GM19438 (cell line): ENCODE measurements at regions not wholly inside any gene's neighbourhood (a gene's known extent, or its start where the extent isn't known, plus 50 kb on each side); places are given as distances from the start of the nearest gene placed in this dataset.
A peak's percentile ranks its signal among the peaks of the same experiment; 100 is the strongest.
"Not testable (repeated sequence)": the region's sequence is repeated elsewhere in the genome, so short reads cannot be mapped to it uniquely, and the experiment has no call there.

ENCODE experiments used
- ATAC-seq: cut with Tn5 transposase; IDR thresholded peaks from one replicate; pipeline ENCODE4 v1.9.1; 2021; ENCODE audit warnings: low read depth; ENCODE audit not compliant: unreplicated experiment

DNA sequence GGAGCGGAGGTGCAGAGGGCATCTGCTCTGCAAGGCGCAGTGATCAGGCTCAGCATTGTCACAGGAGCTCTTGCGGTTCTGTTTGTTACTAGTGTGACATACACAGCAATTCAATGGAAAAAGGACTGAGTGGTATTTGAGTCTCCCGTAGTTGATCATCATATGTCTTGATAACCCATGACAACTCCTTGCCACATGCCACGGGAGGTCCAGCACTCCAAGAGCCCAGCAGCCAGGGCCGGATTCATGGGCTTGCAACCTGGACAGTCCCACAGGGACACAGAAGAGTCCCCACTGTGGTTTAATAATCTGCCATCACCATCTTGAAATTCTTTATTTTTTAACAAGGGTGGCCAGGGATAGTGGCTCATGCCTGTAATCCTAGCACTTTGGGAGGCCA, 58.1 kb upstream of the ROPN1B start:
- not testable (repeated sequence) for ATAC-seq

DNA sequence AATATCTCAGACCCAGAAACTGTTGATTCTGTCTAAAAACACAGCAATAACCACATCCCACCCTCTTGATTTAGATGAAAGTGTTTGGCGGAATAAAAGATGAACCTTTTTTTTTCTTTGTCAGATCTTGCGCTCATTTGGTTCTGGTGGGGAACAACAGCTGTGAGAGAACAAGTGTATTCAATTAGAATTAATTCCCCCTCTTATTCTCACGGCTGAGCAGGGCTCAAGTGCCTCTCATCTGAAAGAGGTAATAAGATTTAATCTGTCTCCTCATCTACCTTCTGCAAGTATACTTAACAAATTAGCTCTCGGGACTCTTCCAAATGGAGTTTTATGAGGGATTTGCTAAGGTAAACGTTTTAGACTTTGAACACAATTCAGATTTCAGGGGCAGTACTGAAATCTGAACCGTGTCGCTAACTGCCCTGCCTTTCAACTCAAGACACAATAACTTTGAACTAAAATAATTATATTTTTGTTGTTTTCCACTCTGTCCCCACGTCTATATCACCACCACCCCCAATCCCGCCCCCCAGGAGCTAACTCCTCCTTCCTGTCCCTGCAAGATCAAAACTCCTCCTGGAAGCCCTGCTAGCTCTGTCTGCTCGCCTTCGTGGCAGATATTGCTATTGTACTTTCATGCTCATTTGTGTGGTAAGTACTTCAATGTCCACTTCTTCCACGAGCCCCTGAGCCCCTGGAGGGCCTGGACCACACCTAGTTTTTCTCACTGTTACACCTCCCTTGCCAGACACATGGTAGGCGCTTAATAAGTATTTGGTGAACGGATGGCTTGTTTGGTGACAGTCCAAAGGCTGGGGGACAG, 54.2 kb upstream of the ROPN1B start:
- ATAC-seq, result not testable (repeated sequence)

DNA sequence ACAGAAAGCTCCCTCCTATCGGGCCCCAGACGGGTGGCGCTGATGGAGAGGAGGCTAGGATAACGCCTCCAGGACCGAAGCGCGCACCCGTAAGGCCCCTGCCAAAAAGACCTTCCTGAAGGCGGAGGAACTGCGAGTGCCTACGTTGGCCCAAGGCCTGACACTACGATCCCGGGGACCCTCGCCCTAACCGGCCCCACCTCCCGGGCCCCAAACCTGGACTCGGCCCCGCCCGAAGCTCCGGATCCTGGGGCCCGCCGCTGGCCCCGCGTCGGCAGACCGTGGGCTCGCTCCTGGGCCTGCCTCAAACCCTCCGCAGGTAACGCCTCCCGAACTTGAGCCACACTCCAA, 53.6 kb upstream of the ROPN1B start:
- not testable (repeated sequence) for ATAC-seq

GRCh38 chr3:125915792-125916375, 53.1 kb upstream of the ROPN1B start:
- ATAC-seq, result peak; percentile 84

GRCh38 chr3:125916376-125916978, 52.5 kb upstream of the ROPN1B start:
- ATAC-seq, result peak; percentile 75

DNA sequence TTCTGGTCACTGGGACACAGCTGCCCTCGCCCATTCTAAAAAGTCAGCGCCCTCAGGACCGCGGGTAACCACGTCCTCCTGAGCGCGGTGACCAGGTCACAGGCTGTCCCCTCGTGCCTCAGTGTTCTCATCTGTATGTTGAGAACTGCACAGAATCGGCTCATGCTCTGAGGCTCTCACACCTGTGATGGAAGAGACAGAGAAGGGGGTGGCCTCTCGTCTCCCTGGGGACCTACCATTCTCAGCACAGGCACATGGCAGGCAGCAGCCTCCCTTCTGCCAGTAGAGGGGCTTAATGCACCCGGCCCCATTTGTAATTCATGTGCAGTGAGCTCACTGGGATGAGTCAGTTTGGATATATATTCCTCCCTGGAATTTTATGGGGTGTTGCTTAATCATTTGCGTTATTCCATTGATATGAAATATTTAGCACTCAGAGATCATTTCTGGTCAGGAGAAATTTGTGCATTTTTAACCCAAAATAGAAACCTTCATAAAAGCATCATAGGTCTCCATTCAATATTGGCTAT, 51.9 kb upstream of the ROPN1B start:
- not testable (repeated sequence) for ATAC-seq

DNA sequence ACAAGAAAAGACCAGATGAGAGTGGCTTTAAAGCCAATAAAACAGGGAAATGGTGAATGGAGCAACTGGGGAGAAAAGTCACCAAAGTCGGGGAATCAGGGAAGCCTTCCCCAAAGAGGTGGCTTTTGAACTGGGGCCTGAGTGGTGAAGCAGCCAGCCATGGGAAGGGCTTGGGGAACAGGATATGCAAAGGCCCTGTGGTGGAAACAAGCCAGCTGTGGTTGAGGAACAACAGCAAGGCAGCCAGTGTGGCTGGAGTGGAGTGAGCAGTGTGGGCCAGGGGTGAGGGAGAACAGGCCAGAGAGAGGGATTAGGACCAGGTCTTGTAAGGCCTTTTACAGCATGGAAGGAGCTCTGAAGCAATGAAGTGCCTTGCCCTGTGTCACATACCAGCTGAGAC, 51.0 kb upstream of the ROPN1B start:
- ATAC-seq, result not testable (repeated sequence)

DNA sequence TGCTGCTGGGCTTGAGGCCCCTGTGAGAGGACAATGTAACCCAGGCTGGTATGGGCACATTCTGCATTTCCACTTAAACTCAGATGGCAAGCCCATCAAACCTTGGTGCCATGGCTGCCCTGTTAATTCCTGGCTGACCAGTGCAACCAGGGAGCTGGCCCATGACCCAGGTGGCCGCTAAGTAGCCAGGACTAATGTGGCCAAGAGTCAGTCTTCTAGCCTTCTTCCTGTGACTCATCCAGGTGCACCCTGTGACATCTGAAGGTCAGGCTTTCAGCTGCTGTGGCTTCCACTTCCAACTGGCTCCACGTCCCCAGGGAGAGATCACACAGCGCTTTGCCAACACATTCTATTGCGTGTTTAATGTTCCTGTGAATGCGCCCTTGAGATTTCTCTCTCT, 50.5 kb upstream of the ROPN1B start:
- not testable (repeated sequence) for ATAC-seq

DNA sequence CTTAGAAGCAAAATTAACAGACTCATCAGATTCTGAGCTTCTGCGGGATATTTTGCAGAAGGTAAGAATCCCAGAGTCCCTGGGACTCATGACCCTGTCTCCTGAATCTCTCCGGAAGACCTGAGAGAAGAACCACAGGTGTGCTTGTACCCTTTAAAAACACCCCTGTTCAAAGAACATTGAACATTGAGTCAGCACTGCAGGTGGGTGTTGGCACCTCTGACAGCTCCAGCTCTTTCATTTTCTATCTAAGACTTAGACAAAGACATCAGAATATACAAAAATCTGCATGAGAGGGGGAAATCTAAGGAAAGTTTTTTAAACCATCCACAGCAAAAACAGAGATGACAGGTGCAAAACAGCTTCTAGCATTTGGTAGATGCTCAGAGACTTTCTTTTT, 50.1 kb upstream of the ROPN1B start:
- not testable (repeated sequence) for ATAC-seq
